ENCODE measurements at regions not wholly inside any gene's neighbourhood (a gene's known extent, or its start where the extent isn't known, plus 50 kb on each side); places are given as distances from the start of the nearest gene placed in this dataset.

GRCh38 chr4:7141151-7141834 is 51.0 kb upstream of the SORCS2 start:
- no peaks in the 10 kb centered on the region for H3K4me1 ChIP-seq (ENCODE audit: insufficient read depth, low read length)
- H4K20me1 ChIP-seq (ENCODE audit: insufficient read depth, low read length): peaks cover 2% of the 10 kb centered on the region
- peak; percentile 34 for DNase-seq (ENCODE audit: insufficient read length, low spot score, missing footprints)
- H3K79me2 ChIP-seq (ENCODE audit: insufficient read depth, low read length): no peaks in the 10 kb centered on the region
- TF ChIP-seq CTCF (IDR thresholded peaks at IDR 0.05; ENCODE audit: extremely low read depth, low read depth, low read length): no peak
- no peak overlapping the region for H2AFZ ChIP-seq (ENCODE audit: low read length)
- no peaks in the 10 kb centered on the region for H3K36me3 ChIP-seq (ENCODE audit: insufficient read depth, low read length)
- no peak overlapping the region for H3K27ac ChIP-seq (ENCODE audit: low read depth, low read length)
- no peaks in the 10 kb centered on the region for H3K9me3 ChIP-seq (ENCODE audit: low read depth, low read length)
- peaks cover 6% of the 10 kb centered on the region for H3K27me3 ChIP-seq (ENCODE audit: insufficient read depth, low read length)
- H3K4me3 ChIP-seq (ENCODE audit: insufficient read depth, low read length): no peak overlapping the region
- H3K4me2 ChIP-seq (ENCODE audit: insufficient read depth, low read length): no peak overlapping the region

GRCh38 chr4:7140692-7141069 is 51.7 kb upstream of the SORCS2 start:
- DNase-seq (ENCODE audit: insufficient read length, low spot score, missing footprints): peak; percentile 68
- Histone ChIP-seq H3K36me3 (ENCODE audit: insufficient read depth, low read length) (no peaks in the 10 kb centered on the region), H3K4me2 (ENCODE audit: insufficient read depth, low read length) (no peak overlapping the region), H3K27ac (ENCODE audit: low read depth, low read length) (no peak overlapping the region), H3K27me3 (ENCODE audit: insufficient read depth, low read length) (peaks cover 6% of the 10 kb centered on the region), H2AFZ (ENCODE audit: low read length) (no peak overlapping the region), H3K9me3 (ENCODE audit: low read depth, low read length) (no peaks in the 10 kb centered on the region), H4K20me1 (ENCODE audit: insufficient read depth, low read length) (peaks cover 2% of the 10 kb centered on the region), H3K4me3 (ENCODE audit: insufficient read depth, low read length) (no peak overlapping the region), H3K4me1 (ENCODE audit: insufficient read depth, low read length) (peaks cover 5% of the 10 kb centered on the region), H3K79me2 (ENCODE audit: insufficient read depth, low read length) (no peaks in the 10 kb centered on the region)
- TF ChIP-seq CTCF (IDR thresholded peaks at IDR 0.05; ENCODE audit: extremely low read depth, low read depth, low read length): no peak

DNA sequence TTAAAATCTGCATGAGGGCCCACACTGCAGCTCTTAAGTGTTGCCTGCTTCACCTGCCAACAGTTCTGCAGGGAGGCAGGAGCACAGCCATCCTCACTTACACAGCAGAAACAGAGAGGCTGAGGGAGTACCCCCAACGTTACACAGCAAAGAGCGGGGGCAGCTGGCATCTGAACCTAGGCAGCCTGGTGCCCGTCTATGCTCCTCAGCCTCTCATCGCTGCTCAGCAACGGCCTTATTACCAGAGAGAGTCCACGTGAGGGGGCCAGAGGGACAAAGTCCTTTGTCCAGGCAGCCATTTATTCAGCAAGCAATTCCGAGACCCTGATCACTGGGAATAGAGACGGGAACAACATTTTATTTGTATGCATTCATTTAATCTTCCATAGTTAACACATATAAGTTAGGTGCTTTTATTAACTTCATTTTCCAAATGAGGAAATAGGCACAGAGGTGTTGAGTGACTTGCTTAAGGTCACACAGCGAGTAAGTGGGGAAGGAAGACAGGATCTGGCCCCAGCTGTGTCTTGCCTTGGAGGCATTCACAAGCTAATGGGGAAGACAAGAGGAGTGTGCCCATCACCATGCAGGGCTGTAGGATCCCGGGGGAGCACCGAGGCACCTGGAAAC is 52.2 kb upstream of the SORCS2 start:
- Histone ChIP-seq H3K4me2 (ENCODE audit: insufficient read depth, low read length) (no peak overlapping the region), H3K4me1 (ENCODE audit: insufficient read depth, low read length) (peaks cover 10% of the 10 kb centered on the region), H3K36me3 (ENCODE audit: insufficient read depth, low read length) (no peaks in the 10 kb centered on the region), H3K4me3 (ENCODE audit: insufficient read depth, low read length) (no peak overlapping the region), H3K79me2 (ENCODE audit: insufficient read depth, low read length) (no peaks in the 10 kb centered on the region), H3K27me3 (ENCODE audit: insufficient read depth, low read length) (peaks cover 6% of the 10 kb centered on the region), H3K9me3 (ENCODE audit: low read depth, low read length) (no peaks in the 10 kb centered on the region), H3K27ac (ENCODE audit: low read depth, low read length) (no peak overlapping the region), H2AFZ (ENCODE audit: low read length) (no peak overlapping the region), H4K20me1 (ENCODE audit: insufficient read depth, low read length) (peaks cover 2% of the 10 kb centered on the region)
- peak; percentile 47 for DNase-seq (ENCODE audit: insufficient read length, low spot score, missing footprints)
- TF ChIP-seq CTCF (IDR thresholded peaks at IDR 0.05; ENCODE audit: extremely low read depth, low read depth, low read length): no peak

DNA sequence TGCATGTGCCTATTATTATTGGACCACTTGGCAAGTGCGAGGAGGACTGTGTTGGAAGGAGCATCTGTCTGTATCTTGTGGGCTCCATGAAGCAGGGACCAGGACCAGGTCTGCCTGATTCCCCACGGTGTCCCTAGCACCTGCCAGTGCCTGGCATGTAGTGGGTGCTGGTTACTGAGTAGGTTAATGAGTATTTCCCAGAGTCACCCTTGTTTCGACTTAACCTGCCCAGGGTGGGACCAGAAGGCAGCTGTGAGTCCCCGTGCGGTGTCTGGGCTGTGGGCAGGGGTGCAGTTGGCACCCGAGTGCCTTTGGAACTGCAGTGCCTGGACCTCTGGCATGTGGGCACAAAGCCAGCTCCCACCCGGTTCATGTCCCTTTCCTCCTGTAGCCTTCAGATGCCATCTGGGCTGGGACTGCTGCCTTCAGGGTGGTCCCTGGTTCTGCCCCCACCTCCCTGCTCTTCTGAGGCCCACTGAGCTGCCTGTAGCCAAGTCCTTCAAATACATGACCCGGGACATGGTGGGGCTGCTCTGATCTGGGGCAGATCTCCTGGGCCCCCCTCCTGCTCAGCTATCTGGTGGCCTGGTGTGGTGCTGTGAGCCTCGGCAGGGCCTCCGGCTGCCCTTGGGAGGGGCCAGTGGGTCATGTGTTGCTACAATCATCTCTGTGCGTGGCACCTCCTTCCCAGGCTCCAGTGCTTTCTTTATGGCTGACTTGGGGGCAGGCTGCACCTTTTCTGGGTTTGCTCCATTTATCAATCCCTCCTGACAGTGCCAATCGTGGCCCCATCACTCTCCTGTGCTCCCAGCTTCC is 53.0 kb upstream of the SORCS2 start:
- no peaks in the 10 kb centered on the region for H3K79me2 ChIP-seq (ENCODE audit: insufficient read depth, low read length)
- H3K4me1 ChIP-seq (ENCODE audit: insufficient read depth, low read length): peaks cover 15% of the 10 kb centered on the region
- H2AFZ ChIP-seq (ENCODE audit: low read length): no peak overlapping the region
- peaks cover 2% of the 10 kb centered on the region for H4K20me1 ChIP-seq (ENCODE audit: insufficient read depth, low read length)
- H3K9me3 ChIP-seq (ENCODE audit: low read depth, low read length): no peaks in the 10 kb centered on the region
- no peak overlapping the region for H3K4me3 ChIP-seq (ENCODE audit: insufficient read depth, low read length)
- no peak for TF ChIP-seq CTCF (IDR thresholded peaks at IDR 0.05; ENCODE audit: extremely low read depth, low read depth, low read length)
- peaks cover 6% of the 10 kb centered on the region for H3K27me3 ChIP-seq (ENCODE audit: insufficient read depth, low read length)
- H3K27ac ChIP-seq (ENCODE audit: low read depth, low read length): no peak overlapping the region
- no peaks in the 10 kb centered on the region for H3K36me3 ChIP-seq (ENCODE audit: insufficient read depth, low read length)
- DNase-seq (ENCODE audit: insufficient read length, low spot score, missing footprints): peak; percentile 68
- H3K4me2 ChIP-seq (ENCODE audit: insufficient read depth, low read length): no peak overlapping the region

Measured in osteoblast (primary cell).